OCI-LY7 (cell line): ENCODE measurements at regions not wholly inside any gene's neighbourhood (a gene's known extent, or its start where the extent isn't known, plus 50 kb on each side); places are given as distances from the start of the nearest gene placed in this dataset.

Experiments used
- CTCF ChIP-seq: fragments of 200-600 bp; sonication (generic); conservative IDR thresholded peaks from 2 replicates; pipeline ENCODE4 v1.5.1; 2014; ENCODE audit warnings: mild to moderate bottlenecking, antibody characterized with exemption, low read length, moderate library complexity, mixed read lengths
- EZH2phosphoT487 ChIP-seq: fragments of 200-600 bp; sonication (generic); IDR thresholded peaks from 2 replicates; pipeline ENCODE4 v1.6.1; 2018; ENCODE audit warnings: low read depth, borderline replicate concordance, mild to moderate bottlenecking, mixed run types, antibody characterized with exemption, low read length, moderate library complexity, mixed read lengths

GRCh38 chr3:64895106-64895990, 207.5 kb upstream of the ADAMTS9 start:
- no peak for TF ChIP-seq CTCF
- no peak for TF ChIP-seq EZH2phosphoT487
